ENCODE measurements at regions not wholly inside any gene's neighbourhood (a gene's known extent, or its start where the extent isn't known, plus 50 kb on each side); places are given as distances from the start of the nearest gene placed in this dataset.
A peak's percentile ranks its signal among the peaks of the same experiment; 100 is the strongest.

DNA sequence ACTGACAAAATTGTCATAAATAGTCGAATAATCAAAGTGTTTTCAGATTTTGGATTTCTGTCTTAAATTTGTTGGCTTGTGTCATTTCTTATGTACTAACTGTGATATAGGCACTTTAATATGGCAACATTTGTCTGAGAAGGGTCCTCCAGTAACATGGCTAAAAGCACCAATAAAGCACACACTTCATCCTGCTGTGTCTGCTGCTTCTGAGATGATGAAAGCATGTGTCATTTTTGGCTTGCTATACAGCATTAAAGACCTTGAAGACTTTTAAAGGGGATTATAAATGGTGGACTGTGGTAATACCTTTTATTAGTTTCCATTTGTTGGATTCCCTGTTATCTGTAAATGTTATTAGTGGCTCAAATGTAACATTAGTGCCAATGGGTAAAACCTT lies 551.8 kb upstream of the GRID2 start:
- Mint-ChIP-seq H3K27me3 (ENCODE audit: low read depth, unreplicated experiment) (no peaks in the 10 kb centered on the region), H3K4me3 (ENCODE audit: unreplicated experiment) (no peak overlapping the region)
- TF ChIP-seq, protein P1, sequence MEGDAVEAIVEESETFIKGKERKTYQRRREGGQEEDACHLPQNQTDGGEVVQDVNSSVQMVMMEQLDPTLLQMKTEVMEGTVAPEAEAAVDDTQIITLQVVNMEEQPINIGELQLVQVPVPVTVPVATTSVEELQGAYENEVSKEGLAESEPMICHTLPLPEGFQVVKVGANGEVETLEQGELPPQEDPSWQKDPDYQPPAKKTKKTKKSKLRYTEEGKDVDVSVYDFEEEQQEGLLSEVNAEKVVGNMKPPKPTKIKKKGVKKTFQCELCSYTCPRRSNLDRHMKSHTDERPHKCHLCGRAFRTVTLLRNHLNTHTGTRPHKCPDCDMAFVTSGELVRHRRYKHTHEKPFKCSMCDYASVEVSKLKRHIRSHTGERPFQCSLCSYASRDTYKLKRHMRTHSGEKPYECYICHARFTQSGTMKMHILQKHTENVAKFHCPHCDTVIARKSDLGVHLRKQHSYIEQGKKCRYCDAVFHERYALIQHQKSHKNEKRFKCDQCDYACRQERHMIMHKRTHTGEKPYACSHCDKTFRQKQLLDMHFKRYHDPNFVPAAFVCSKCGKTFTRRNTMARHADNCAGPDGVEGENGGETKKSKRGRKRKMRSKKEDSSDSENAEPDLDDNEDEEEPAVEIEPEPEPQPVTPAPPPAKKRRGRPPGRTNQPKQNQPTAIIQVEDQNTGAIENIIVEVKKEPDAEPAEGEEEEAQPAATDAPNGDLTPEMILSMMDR (IDR thresholded peaks at IDR 0.05; ENCODE audit: insufficient read depth, low read depth, low read length): no peak
- no peak for TF ChIP-seq EZH2 (IDR thresholded peaks at IDR 0.05; ENCODE audit: insufficient read depth, low read length)

GRCh38 chr4:91754716-91755115 lies 549.0 kb upstream of the GRID2 start:
- Mint-ChIP-seq H3K9me3 (ENCODE audit: unreplicated experiment) (no peaks in the 10 kb centered on the region), H3K4me1 (ENCODE audit: low read depth, unreplicated experiment) (peaks cover 12% of the 10 kb centered on the region), H3K36me3 (ENCODE audit: low read depth, unreplicated experiment) (no peaks in the 10 kb centered on the region), H3K4me3 (ENCODE audit: unreplicated experiment) (no peak overlapping the region), H3K27me3 (ENCODE audit: low read depth, unreplicated experiment) (no peaks in the 10 kb centered on the region), H3K27ac (ENCODE audit: unreplicated experiment) (peak overlapping the region; percentile 6)
- DNase-seq (ENCODE audit: low read depth) (peak; percentile 49), FAIRE-seq (no peak)
- Histone ChIP-seq H3K79me2 (ENCODE audit: insufficient read depth, low read length) (no peaks in the 10 kb centered on the region), H3K4me3 (ENCODE audit: insufficient read depth, low read depth, low read length) (no peak overlapping the region), H3K27ac (ENCODE audit: low read depth, low read length) (no peak overlapping the region), H3K36me3 (ENCODE audit: insufficient read depth, low read length) (no peaks in the 10 kb centered on the region), H4K20me1 (ENCODE audit: insufficient read depth, low read length) (no peaks in the 10 kb centered on the region), H2AFZ (ENCODE audit: low read depth, low read length) (no peak overlapping the region), H3K9me3 (ENCODE audit: insufficient read depth, low read depth, low read length) (no peaks in the 10 kb centered on the region), H3K4me1 (ENCODE audit: insufficient read depth, low read length) (no peaks in the 10 kb centered on the region), H3K27me3 (ENCODE audit: insufficient read depth, low read length) (no peaks in the 10 kb centered on the region), H3K9ac (ENCODE audit: low read length) (no peak overlapping the region), H3K4me2 (ENCODE audit: low read length) (no peak overlapping the region)
- TF ChIP-seq, protein P1 (IDR thresholded peaks at IDR 0.05; ENCODE audit: insufficient read depth, low read depth, low read length): no peak
- TF ChIP-seq EZH2 (IDR thresholded peaks at IDR 0.05; ENCODE audit: insufficient read depth, low read length): no peak

More for the DNA sequence above, 551.8 kb upstream of the GRID2 start:
- Histone ChIP-seq H3K79me2 (ENCODE audit: insufficient read depth, low read length) (no peaks in the 10 kb centered on the region), H2AFZ (ENCODE audit: low read depth, low read length) (no peak overlapping the region), H3K4me1 (ENCODE audit: insufficient read depth, low read length) (no peaks in the 10 kb centered on the region), H3K4me2 (ENCODE audit: low read length) (no peak overlapping the region), H3K27ac (ENCODE audit: low read depth, low read length) (no peak overlapping the region), H4K20me1 (ENCODE audit: insufficient read depth, low read length) (no peaks in the 10 kb centered on the region), H3K4me3 (ENCODE audit: insufficient read depth, low read depth, low read length) (no peak overlapping the region), H3K9ac (ENCODE audit: low read length) (no peak overlapping the region), H3K27me3 (ENCODE audit: insufficient read depth, low read length) (no peaks in the 10 kb centered on the region), H3K9me3 (ENCODE audit: insufficient read depth, low read depth, low read length) (no peaks in the 10 kb centered on the region), H3K36me3 (ENCODE audit: insufficient read depth, low read length) (no peaks in the 10 kb centered on the region)
- Mint-ChIP-seq H3K4me1 (ENCODE audit: low read depth, unreplicated experiment) (peaks cover 5% of the 10 kb centered on the region), H3K27ac (ENCODE audit: unreplicated experiment) (no peak overlapping the region), H3K9me3 (ENCODE audit: unreplicated experiment) (no peaks in the 10 kb centered on the region), H3K36me3 (ENCODE audit: low read depth, unreplicated experiment) (no peaks in the 10 kb centered on the region)
- DNase-seq (ENCODE audit: low read depth) (no peak), FAIRE-seq (no peak)

DNA sequence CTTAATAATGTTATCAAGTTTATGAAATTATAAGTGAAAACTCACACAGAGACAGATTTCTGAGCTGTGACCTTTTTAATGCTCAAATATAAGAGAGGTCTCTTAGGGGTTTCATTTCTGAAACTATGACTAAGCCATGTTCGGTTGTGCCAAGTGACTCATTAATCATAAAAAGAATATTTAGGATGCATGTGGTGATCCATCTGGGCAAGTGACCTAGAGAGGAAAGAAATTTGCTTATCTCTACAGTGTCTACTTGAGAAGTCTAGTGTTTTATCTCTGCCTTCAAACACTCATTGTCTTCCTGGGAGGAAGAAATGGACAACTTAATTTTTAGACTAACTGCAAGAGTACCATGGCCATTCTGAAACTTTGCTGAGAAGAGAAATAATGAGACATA lies 545.3 kb upstream of the GRID2 start:
- H3K9me3 Mint-ChIP-seq (ENCODE audit: unreplicated experiment): no peaks in the 10 kb centered on the region
- no peak for TF ChIP-seq EZH2 (IDR thresholded peaks at IDR 0.05; ENCODE audit: insufficient read depth, low read length)
- TF ChIP-seq, protein P1 (IDR thresholded peaks at IDR 0.05; ENCODE audit: insufficient read depth, low read depth, low read length): no peak
- H3K36me3 Mint-ChIP-seq (ENCODE audit: low read depth, unreplicated experiment): no peaks in the 10 kb centered on the region

More for the DNA sequence above, 545.3 kb upstream of the GRID2 start:
- no peaks in the 10 kb centered on the region for H3K36me3 ChIP-seq (ENCODE audit: insufficient read depth, low read length)
- FAIRE-seq: no peak
- Mint-ChIP-seq H3K4me1 (ENCODE audit: low read depth, unreplicated experiment) (peaks cover 12% of the 10 kb centered on the region), H3K4me3 (ENCODE audit: unreplicated experiment) (no peak overlapping the region), H3K27me3 (ENCODE audit: low read depth, unreplicated experiment) (no peaks in the 10 kb centered on the region), H3K27ac (ENCODE audit: unreplicated experiment) (no peak overlapping the region)
- H3K27ac ChIP-seq (ENCODE audit: low read depth, low read length): no peak overlapping the region
- no peak overlapping the region for H3K4me2 ChIP-seq (ENCODE audit: low read length)
- H3K27me3 ChIP-seq (ENCODE audit: insufficient read depth, low read length): no peaks in the 10 kb centered on the region
- H3K9ac ChIP-seq (ENCODE audit: low read length): no peak overlapping the region
- H4K20me1 ChIP-seq (ENCODE audit: insufficient read depth, low read length): no peaks in the 10 kb centered on the region
- H3K79me2 ChIP-seq (ENCODE audit: insufficient read depth, low read length): no peaks in the 10 kb centered on the region
- H3K9me3 ChIP-seq (ENCODE audit: insufficient read depth, low read depth, low read length): no peaks in the 10 kb centered on the region
- H2AFZ ChIP-seq (ENCODE audit: low read depth, low read length): no peak overlapping the region
- DNase-seq (ENCODE audit: low read depth): peak; percentile 69
- H3K4me1 ChIP-seq (ENCODE audit: insufficient read depth, low read length): no peaks in the 10 kb centered on the region
- H3K4me3 ChIP-seq (ENCODE audit: insufficient read depth, low read depth, low read length): no peak overlapping the region
